Inflammatory macrophage treated with lipopolysaccharide for 1 hour (primary cell): ENCODE measurements at regions not wholly inside any gene's neighbourhood (a gene's known extent, or its start where the extent isn't known, plus 50 kb on each side); places are given as distances from the start of the nearest gene placed in this dataset.

Experiments
- DNase-seq, 2 donors: peaks; one replicate each; pipeline ENCODE4 v3.0.0-alpha.2; 2020 to 2022

DNA sequence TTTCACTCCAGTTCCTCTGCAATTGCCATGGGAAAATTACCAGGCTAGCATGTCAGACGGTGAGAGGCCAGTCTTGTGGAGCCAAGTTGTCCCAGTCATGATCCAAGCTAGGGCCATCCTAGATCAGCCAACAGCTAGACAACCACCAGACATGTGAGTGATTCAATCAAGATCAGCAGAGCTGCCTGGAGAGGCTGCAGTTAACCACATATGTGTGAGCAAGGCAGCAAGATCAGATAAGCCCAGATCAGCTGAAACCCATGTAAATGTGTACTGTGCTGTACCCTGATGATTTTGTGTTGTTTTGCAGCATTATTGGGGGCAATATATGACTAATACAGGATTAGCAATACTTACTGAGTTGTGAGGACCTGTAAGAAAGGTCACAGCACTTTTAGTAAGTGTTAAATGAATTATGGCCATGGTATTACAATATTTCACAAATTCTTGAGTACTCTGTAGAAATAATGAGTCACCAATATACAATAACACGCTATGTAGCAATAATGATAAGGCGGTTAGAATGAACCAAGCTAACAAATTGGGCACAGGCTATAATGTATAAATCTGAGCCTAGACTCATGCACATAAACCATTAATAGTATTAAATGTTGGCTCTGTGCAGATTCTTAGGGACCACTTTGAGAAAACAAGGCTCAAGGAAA lies 91.4 kb downstream of the SUDS3 start:
- DNase-seq: no peak

DNA sequence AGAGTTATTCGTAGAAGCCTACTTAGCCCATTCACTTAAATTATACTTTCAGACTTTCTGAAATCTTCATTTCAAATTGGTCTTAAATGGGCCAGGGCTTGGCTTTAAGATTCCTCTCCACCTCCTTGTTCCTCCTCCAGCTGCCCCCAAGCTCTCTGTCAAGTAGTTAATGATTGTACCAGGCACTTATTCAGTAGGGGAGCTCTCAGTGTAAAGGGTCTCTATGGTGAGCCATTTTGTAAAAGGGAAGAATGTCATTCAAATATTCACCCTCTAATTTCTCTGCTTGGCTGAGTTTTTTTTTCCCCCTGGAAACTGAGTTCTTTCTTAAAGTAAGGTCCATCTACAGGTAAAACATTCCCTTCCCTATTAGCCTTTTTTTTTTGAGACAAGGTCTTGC lies 96.6 kb downstream of the SUDS3 start:
- DNase-seq: no peak

DNA sequence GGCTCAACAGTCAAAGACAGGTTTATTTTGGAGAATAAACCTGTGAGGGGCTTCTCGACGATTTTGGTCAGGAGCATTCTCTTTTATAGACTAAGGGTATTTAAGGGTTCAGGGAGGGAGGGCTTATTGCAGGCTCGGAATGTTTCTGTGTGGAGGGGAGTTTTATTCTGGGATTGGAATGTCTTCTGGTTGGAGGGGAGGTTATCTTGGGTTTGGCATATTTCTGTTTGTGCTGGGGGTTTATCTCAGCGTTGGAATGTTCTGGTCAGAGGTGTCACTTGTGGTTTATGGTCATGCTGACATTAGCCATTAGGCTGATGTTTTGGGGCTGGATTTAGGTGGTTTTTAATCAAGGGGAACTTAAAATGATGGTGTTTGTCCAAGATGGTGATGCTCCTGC lies 103.9 kb downstream of the SUDS3 start:
- DNase-seq: no peak

DNA sequence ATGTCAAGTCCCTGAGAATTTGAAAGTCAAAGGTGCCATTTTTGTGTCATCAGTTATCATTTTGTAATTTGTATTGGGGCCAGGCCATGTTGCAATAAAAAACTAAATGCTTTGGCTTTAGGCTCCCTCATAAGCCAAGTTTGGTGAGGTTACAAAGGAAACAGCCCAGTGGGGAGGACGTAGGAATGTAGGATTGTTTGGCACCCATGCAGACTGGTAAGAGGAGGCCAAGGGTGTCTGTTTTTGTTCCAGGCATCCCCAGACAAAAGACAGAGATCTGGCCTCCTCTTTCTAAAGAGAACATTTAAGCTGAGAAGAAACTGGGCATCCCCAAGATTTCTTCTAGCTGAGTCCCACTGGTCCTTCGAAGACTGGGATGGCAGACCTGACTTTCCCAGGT lies 111.7 kb downstream of the SUDS3 start:
- no peak for DNase-seq

DNA sequence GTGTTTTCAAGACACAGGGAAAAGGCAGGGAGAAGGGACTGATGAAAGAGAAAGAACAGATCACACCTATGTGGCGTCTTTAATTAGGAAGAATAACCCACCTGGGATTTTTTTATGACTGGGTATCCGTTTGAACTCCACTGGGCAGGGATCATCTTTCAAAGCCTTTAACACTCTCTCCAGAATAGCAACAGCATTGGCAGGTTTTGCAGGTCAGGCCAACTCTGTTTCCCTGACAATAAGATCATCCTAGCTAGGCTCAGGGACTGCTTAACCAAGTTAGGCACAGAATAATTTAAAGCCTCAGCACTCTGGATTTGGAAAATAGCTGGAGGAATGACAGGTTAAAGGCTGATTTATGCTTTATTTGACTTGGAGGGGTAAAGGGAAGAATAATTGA lies 117.6 kb downstream of the SUDS3 start:
- no peak for DNase-seq

DNA sequence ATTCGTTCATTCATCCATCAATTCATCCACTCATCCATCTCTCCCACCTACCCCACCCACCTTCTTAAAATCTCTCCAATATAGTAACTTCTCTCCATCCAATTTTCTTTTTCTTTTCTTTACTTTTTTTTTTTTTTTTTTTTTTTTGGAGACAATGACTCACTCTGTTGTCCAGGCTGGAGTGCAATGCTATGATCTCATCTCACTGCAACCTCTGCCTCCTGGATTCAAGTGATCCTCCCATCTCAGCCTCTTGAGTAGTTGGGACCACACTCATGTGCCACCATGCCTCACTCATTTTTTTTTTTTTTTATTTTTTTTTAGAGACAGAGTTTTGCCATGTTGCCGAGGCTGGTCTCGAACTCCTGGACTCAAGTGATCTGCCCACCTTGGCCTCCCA lies 118.4 kb downstream of the SUDS3 start:
- DNase-seq: no peak

DNA sequence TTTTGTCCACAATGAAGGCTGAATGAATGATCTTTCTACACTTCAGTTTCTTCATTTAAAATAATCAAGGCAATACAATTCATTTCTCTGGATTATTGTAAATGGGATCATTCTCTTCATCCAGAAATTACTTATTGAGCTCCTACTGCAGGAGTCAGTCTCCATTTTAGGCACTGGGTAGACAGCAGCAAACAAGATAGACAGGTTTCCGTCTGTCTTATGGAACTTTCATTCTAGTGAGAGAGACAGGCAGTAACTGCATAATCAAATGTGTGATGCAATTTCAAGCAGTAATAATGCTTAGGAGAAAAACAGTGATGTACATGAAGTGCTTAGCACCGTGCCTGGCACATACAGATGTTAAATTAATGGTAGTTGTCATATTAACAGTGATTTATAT lies 118.9 kb downstream of the SUDS3 start:
- no peak for DNase-seq

DNA sequence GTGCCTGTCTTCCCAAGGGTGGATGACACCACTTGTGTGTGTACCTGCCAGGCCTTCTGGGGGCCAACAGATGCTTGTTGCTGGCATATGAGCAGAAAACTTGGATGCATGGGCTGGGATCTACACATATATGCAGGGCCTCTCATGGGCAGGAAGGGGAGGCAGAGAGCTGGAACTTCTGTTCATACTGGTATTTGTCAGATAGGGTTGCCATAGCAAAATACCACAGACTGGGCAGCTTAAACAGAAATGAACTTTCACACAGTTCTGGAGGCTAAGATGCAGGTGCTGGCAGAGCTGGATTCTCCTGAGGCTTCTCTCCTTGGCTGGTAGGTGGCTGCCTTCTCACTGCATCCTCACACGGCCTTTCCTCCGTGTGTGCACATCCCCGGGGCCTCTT lies 121.8 kb downstream of the SUDS3 start:
- no peak for DNase-seq

DNA sequence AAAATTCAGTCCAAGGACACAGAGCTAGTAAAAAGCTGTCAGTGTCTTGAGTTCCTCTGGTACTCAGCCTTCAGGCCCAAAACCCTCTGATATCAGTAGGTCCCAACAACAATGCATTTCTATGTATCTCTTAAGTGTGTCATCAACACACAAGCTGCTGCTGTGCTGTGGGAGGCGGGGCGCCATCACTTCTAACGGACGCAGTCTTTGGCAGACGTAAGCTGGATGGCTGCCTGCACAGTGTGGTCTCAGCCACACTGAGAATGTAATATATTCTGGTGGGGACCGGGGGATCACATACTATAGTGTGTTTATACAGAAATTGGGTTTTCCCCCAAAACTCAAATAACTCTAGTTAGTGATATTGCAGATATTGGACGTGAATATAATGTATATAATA lies 123.9 kb downstream of the SUDS3 start:
- DNase-seq: no peak

DNA sequence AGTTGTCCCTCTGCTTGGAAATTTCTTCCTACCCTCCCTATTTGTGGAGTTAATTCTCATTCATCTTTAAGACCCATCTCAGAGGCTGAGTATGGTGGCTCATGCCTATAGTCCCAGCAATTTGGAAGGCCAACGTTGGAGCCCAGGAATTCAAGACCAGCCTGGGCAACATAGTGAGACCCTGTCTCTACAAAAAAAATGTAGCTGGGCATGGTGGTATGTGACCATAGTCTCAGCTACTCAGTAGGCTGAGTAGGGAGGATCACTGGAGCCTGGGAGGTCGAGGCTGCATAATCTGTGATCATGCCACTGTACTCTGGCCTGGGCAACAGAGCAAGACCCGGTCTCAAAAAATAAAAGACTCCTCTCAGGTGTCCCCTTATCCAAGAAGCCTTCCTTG lies 125.1 kb downstream of the SUDS3 start:
- DNase-seq: no peak

DNA sequence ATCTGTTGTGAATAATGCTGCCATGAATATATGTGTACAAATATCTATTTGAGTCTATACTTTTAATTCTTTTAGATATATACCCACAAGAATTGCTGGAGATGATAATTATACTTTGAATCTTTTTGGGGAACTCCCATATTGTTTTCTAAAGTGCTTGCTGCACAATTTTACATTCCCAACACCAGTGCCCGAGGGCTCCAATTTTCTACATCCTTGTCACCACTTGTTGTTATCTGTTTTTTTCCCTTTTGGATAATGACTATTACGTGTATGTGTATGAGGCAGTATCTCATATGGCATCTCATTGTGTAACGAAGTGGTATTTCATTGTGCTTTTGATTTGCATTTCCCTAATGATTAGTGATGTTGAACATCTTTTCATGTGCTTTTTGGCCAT lies 127.1 kb downstream of the SUDS3 start:
- no peak for DNase-seq

DNA sequence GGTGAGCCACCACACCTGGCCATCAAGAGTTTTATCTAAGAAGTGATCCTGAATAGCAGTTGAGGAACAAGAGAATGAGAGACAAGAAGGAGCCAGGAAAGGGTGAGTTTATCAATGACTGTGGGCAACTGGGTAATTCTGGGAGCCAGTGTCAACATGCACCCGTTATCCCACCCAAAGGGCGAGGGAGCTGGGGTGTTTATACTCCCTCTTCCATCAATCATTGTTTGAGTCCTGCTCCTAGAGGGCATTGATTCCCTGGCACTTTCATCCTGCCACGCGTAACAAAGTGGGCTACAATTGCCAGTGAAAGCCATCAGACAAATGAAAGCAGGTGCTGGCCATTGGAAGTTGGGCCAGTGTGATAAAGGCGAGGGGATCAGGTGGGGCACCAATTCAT lies 136.3 kb downstream of the SUDS3 start:
- no peak for DNase-seq

DNA sequence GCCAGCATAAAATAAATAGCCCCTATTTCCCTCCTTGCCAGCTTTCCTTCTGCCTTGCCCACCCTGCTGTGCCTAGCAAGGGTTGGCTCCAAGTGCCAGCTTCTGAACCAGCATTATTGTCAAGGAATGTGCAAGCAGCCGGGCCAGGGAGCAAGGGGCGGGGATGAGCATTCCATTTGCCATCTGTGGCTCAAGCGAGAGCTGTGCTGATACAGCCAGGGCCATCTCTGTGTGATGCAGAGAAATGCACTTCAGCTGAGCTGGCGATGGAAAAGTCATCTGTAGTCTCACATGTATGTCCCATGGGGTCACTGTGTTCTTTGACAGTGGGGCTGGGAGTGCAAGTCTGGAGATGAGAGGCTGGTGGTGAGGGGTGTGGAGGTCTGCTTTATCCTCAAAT lies 137.3 kb downstream of the SUDS3 start:
- DNase-seq: no peak

DNA sequence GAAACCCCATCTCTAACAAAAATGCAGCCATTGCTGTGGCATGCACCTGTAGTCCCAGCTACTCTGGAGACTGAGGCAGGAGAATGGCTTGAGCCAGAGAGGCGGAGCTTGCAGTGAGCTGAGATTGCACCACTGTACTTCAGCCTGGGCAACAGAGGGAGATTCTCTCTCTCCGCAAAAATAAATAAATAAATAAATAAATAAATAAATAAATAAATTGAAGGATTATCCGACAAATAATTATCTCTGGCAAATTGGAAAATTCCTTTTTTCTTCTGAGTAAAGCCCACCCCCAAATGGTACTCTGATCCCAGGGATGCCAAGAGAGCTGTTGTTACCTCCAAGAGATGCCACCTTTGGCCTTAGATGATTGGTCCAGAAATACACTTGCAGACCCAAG lies 137.9 kb downstream of the SUDS3 start:
- DNase-seq: no peak

DNA sequence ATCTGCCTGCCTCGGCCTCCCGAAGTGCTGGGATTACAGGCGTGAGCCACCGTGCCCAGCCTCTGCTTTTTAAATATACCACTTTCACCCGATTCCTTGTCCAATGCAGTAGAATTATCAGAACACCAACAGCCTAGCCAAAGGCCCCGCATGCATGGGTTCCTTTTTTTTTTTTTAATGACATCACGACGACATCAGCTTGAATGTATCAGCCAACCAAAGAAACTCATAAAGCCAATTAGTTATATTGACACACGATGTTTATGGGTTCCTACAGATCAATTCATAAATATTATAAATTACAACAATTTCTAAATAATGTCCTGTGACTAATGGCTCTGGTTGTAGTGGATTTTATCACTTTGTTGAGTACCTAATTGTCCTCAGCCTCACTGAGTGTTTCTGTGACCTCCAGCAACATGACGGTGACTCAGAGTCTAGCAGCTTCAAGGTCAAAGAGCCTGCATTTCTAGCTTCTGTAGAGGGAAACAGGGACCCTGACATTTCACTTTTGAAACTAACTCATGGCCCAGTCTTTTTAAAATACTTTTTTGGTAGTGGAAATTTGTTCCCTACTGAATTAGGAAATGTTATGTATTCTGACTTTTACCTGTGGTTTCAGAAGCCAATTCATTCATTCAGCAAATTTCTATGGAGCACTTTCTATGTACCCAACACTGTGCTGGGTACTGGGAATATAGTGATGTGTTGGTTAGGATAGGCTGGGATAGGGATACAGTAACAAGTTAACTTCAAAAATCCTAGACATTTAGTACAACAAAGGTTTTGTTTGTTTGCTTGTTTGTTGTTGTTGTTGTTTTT lies 144.1 kb downstream of the SUDS3 start:
- no peak for DNase-seq

DNA sequence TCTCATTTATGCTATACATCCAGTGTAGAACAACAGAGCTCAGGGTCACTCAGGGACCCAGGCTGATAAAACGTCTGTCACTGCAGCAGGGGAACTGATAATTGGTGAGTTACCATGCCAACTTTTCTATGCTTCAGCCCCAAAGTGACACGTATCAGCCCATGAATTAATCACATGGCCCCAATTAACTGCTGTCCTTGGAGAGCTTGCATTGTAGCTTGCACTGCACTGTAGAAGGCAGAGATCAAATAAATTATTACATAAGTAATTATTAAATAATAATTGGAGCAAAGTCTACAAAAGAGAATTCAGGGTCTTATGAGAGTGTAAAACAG lies 144.6 kb downstream of the SUDS3 start:
- no peak for DNase-seq

DNA sequence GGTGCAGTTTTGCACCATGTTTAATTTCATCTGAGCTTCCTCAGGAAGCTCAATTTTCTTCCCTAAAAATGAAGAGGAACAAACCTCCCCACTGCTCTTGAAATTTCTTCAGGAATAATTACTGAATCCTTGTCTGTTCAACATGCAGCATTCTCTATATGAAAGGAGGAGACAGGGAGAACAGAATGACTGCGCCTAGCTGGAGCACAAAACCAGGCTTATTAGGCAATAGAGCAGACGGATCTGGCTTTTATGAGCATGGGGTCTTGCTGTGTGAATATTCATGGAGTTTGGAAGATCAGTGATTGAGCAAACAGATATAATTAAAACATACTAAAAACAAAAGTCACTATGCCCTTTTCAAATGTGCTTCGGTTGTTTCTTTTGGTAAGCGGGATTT lies 148.1 kb downstream of the SUDS3 start:
- no peak for DNase-seq

DNA sequence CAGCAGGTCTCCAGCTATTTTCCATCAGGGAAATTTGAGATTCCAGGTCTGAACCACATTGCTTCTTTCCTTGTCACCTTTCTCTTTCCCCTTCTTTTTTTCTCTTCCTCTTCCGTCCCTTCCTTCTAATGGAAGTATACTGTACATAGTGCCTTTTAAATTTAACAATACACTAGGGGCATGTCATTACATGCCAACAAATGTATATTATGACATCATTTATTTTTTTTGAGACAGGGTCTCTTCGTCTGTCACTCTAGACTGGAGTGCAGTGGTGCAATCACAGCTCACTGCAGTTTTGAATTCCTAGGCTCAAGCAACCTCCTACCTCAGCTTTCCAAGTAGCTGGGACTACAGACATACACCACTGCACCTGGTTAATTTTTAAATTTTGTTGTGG lies 148.9 kb downstream of the SUDS3 start:
- DNase-seq: no peak

DNA sequence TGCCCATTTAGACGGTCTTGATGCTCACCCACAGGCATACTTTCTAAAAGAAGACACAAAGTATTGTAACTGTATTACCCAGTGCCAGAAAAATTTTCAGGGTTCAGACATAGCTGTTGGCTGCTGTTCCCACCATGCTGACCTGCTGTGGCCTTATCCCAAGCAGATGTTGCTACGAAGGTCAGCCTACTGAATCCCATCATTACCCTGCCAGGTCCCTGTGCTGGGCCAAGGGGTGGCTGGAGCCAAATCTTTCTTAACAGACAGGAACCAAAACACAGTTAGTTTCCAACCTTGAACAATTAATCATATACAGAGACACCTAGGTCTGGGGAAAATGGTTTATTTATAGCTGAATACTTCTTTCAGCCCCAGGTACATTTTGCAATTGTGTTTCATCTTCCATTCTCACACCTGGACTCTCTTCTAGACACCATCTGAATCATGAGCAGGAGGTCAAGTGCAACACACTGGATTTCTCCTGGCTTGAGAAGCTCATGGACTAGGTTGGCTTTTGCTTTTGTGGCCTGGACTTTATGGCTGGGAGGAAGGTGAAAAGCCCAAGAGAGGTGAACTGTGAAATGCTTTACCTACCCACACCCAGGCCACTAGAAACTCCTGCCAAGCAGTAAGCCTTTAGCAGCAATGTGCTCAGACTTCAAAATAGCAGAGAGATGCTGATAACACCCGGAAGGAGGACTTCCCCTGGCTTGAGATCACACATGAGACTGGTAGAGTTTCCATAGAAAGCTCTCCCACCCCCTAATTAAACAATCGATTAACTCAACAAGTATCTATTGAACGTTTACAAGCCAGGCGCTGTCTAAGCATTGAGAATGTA lies 150.1 kb downstream of the SUDS3 start:
- DNase-seq: no peak

DNA sequence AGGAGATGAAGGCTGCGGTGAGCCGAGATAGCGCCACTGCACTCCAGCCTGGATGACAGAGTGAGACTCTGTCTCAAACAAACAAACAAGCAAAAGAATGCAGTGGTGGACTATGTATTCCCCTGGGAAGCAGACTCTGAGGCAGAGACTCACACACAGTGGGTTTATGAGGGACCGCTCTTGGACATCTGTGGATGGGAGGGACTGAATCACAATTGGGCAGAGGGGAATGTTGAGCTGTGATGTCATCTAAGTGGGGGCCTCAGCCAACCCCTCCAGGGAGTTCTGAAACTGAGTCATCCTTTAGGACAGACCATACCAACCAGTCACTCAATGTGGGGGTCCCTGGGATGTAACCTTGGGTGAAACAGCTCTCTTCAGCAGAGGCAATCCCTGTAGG lies 151.0 kb downstream of the SUDS3 start:
- no peak for DNase-seq

DNA sequence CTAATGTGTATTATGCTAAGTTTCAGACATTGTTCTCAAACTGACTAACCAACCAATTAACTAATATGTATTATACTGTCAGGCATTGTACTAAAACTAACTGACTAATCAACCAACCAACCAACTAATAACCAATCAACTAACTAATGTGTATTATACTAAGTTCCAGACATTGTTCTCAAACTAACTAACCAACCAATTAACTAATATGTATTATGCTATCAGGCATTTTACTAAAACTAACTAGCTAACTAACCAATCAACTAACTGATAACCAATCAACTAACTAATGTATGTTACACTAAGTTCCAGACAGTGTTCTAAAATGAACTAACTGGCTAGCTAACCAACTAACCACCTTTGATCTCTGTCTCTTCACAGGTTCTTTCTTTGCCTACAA lies 152.3 kb downstream of the SUDS3 start:
- DNase-seq: no peak

DNA sequence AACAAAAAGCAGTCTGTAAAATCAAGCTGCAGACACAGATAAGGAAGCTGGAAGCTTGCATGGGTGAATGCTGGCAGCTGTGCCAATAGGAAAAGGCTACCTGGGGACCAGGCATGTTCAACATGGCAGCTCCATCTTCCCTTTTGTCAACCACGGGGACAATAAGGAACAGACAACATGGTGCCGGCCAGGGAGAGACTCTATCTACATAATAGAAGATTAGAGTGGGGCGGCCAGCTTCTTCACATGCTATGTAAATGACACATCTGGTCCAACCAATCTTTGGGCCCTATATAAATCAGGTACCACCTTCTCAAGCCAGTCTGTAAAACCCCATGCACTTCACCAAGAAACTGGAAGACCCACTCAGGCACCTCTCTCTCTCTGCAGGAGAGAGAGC lies 157.6 kb downstream of the SUDS3 start:
- DNase-seq: no peak

DNA sequence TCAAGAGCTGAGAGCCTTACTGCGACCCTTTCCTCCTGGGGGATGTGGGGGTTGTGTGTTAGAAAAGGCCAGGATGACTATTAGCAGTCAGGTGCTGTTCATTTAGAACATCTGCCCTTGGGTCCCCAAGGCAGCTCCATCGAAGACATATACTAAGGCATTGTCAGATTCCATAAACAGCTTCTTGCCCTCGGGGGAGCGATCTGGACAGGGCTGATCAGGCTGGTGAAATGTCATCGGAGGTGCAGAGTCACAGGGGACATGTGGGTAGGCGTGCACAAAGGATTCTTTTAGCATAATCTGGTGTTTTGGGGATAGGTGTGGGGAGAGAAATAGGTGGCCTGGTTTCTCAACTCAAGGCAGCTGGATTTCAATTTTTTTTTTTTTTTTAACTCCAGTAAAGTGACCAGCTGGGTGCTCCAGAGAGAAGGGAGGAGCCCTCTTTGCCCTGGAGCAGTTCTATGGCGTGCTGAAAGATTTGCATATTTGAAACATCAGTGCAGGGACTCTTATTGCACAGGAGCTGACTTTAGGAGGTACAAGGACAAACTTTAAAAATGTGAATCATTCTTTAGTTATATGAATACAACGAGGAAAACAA lies 160.1 kb downstream of the SUDS3 start:
- DNase-seq: no peak

DNA sequence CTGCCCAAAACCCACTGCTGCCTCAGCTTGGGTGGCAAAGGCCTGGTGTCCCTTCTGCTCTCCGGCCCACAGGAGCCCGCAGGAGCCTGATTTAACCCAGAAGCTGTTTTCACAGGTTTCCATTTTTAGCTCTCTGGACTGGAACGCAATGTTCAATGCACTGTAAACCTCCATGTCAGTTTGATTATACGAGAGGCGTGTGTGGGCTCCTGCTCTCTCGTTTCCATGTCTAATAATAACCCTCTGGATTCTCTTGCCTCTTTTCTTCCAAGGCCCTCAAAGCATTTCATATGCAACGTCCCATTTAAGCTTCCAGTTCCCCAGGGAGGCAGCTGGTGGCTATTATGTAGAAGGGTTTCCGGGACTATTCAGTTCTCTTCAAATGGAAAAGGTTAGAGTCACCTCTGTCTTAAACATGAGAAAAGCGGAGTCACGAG lies 161.1 kb downstream of the SUDS3 start:
- DNase-seq: no peak
